Ovary (tissue), 7 donors: ENCODE measurements at regions not wholly inside any gene's neighbourhood (a gene's known extent, or its start where the extent isn't known, plus 50 kb on each side); places are given as distances from the start of the nearest gene placed in this dataset.

Experiments
- DNase-seq, 5 donors: peaks; one replicate each; pipeline ENCODE4 v3.0.0-alpha.2; 2019 to 2020
- H3K27ac ChIP-seq, 2 donors: fragments of 200-600 bp; one replicate each; pipeline versions ENCODE4 v1.5.1 to v1.8.0; 2019 to 2022
- H3K27me3 ChIP-seq: fragments of 200-600 bp; one replicate; pipeline ENCODE4 v1.8.0; 2022
- H3K36me3 ChIP-seq: fragments of 200-600 bp; sonication (generic); one replicate; pipeline ENCODE4 v1.5.1; 2019
- H3K4me1 ChIP-seq: one replicate; pipeline ENCODE4 v1.8.1; 2013; ENCODE audit warnings: mild to moderate bottlenecking, moderate library complexity; ENCODE audit not compliant: insufficient read depth
- H3K4me3 ChIP-seq: fragments of 200-600 bp; sonication (generic); one replicate; pipeline ENCODE4 v1.5.1; 2017
- H3K9me3 ChIP-seq, 2 donors: fragments of 200-600 bp in 1 of 2; sonication (generic) in 1 of 2; one replicate each; pipeline versions ENCODE4 v1.5.1 to v1.8.1; 2013 to 2019; ENCODE audit warnings: mild to moderate bottlenecking in 1 of 2, moderate library complexity in 1 of 2
- CTCF ChIP-seq, 3 donors: fragments of 450-650 bp in 2 of 3; fragments of 200-600 bp in 1 of 3; IDR thresholded peaks; one replicate each; pipeline versions ENCODE4 v1.5.1 to v1.8.0; 2016 to 2022; ENCODE audit warnings: antibody characterized with exemption in 3 of 3, mild to moderate bottlenecking in 1 of 3
- EP300 ChIP-seq: sonication (generic); formaldehyde crosslinking; IDR thresholded peaks from one replicate; pipeline ENCODE4 v1.6.1; 2017; ENCODE audit warnings: antibody characterized with exemption
- POLR2A ChIP-seq: fragments of 450-650 bp; IDR thresholded peaks from one replicate; pipeline ENCODE4 v1.6.1; 2017; ENCODE audit warnings: antibody characterized with exemption, mild to moderate bottlenecking, moderate library complexity
- WGBS, 3 donors: extraction: QIAGEN DNeasy Blood & Tissue Kit in 1 of 3; methylation state at CpG; one replicate each; pipeline versions ENCODE4 v1.1.5 to v1.1.7; 2013 to 2017; 5-methylcytosine and 5-hydroxymethylcytosine counted together
- intact Hi-C, 4 donors: fragments of 100-400 bp; cut with DNase I; formaldehyde crosslinking; loops; one replicate each; pipeline versions ENCODE4 v1.11.0 to v1.15.1; 2022 to 2023
- donor health status: DM: no; HTN: no; CAD: no; lungs with moderate emphysema.
- donor health status: DM: no; HTN: no; CAD: no.
- donor health status: Bipolar disorder and iron deficiency.
- donor health status: DM: no; HTN: no; CAD: no.
- donor health status: DM: yes; HTN: yes; CAD: no.

DNA sequence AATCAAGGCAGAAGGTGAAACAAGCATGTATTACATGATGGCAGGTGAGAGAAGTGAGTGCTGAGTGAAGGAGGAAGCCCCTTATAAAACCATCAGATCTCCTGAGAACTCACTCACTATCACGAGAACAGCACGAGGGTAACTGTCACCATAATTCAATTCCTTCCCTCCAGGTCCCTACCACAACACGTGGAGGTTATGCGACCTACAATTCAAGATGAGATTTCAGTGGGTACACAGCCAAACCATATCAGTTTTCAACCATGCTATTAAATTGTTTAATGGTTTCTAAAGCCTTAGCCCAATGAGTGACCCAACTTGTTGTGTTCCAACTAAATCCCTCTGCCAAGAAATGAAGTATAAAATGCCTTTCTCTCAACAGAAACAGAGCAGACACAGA lies 519.8 kb downstream of the GBA3 start:
- intact Hi-C loops, result no loop called here
- Histone ChIP-seq H3K9me3 (no peaks in the 10 kb centered on the region), H3K4me1 (no peaks in the 10 kb centered on the region), H3K27me3 (no peaks in the 10 kb centered on the region), H3K36me3 (no peaks in the 10 kb centered on the region), H3K4me3 (no peak overlapping the region), H3K27ac (no peak overlapping the region)
- no peak for DNase-seq
- 42 to 61% (median 47%) methylated on average over 4 of the region's 4 CpGs for WGBS, 3 donors
- TF ChIP-seq EP300 (no peak), CTCF (IDR thresholded peaks at IDR 0.05) (no peak), POLR2A (no peak)

DNA sequence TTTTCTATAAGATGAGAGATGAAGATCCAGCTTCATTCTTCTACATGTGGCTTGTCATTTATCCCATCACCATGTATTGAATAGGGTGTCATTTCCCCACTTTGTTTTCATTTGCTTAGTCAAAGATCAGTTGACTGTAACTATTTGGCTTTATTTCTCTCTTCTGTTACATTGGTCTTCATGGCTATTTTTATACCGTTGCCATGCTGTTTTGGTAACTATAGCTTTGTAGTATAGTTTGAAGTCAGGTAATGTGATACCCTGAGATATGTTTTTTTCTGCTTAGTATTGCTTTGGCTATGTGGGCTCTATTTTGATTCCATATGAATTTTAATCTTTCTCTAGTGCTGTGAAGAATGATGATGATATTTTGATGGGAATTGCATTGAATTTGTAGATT lies 514.3 kb downstream of the GBA3 start:
- Histone ChIP-seq H3K27me3 (no peaks in the 10 kb centered on the region), H3K4me3 (no peak overlapping the region), H3K36me3 (no peaks in the 10 kb centered on the region), H3K4me1 (no peaks in the 10 kb centered on the region), H3K27ac (no peak overlapping the region), H3K9me3 (no peaks in the 10 kb centered on the region)
- no peak for DNase-seq
- TF ChIP-seq POLR2A (no peak), EP300 (no peak), CTCF (IDR thresholded peaks at IDR 0.05) (no peak)
- intact Hi-C loops, result no loop called here
- 90 to 97% (median 92%) methylated on average over 1 of the region's 1 CpG for WGBS, 3 donors

- intact Hi-C loops, result no loop called here
- Histone ChIP-seq H3K4me3 (no peak overlapping the region), H3K36me3 (no peaks in the 10 kb centered on the region), H3K27ac (no peak overlapping the region), H3K4me1 (no peaks in the 10 kb centered on the region), H3K27me3 (no peaks in the 10 kb centered on the region), H3K9me3 (no peaks in the 10 kb centered on the region)
- WGBS, 3 donors, result 84 to 90% (median 87%) methylated on average over 8 of the region's 8 CpGs
- TF ChIP-seq EP300 (no peak), POLR2A (no peak), CTCF (IDR thresholded peaks at IDR 0.05) (no peak)
- no peak for DNase-seq
These were observed 510.0 kb downstream of the GBA3 start for GRCh38 chr4:23202712-23203247.

- no peaks in the 10 kb centered on the region for H3K36me3 ChIP-seq
- H3K27ac ChIP-seq, result no peak overlapping the region
- no peaks in the 10 kb centered on the region for H3K27me3 ChIP-seq
- H3K9me3 ChIP-seq, result no peaks in the 10 kb centered on the region
- TF ChIP-seq EP300, result no peak
- TF ChIP-seq CTCF (IDR thresholded peaks at IDR 0.05), result no peak
- no peak for TF ChIP-seq POLR2A
- H3K4me1 ChIP-seq, result no peaks in the 10 kb centered on the region
- DNase-seq, result no peak
- no peak overlapping the region for H3K4me3 ChIP-seq
- intact Hi-C loops, result no loop called here
These were observed 502.0 kb downstream of the GBA3 start for GRCh38 chr4:23194751-23195150.

GRCh38 chr4:23174179-23174578 lies 481.4 kb downstream of the GBA3 start:
- H3K4me3 ChIP-seq, result no peak overlapping the region
- no peak for DNase-seq
- H3K36me3 ChIP-seq, result no peaks in the 10 kb centered on the region
- H3K4me1 ChIP-seq, result no peaks in the 10 kb centered on the region
- H3K9me3 ChIP-seq, result no peaks in the 10 kb centered on the region
- intact Hi-C loops, result no loop called here
- WGBS, 3 donors, result 83 to 95% (median 91%) methylated on average over 2 of the region's 2 CpGs
- TF ChIP-seq POLR2A (no peak), EP300 (no peak), CTCF (IDR thresholded peaks at IDR 0.05) (no peak)
- no peaks in the 10 kb centered on the region for H3K27me3 ChIP-seq
- no peak overlapping the region for H3K27ac ChIP-seq
